GM18867 (cell line): ENCODE measurements at regions not wholly inside any gene's neighbourhood (a gene's known extent, or its start where the extent isn't known, plus 50 kb on each side); places are given as distances from the start of the nearest gene placed in this dataset.
"Not testable (repeated sequence)": the region's sequence is repeated elsewhere in the genome, so short reads cannot be mapped to it uniquely, and the experiment has no call there.

Experiments
- ATAC-seq: cut with Tn5 transposase; IDR thresholded peaks from one replicate; pipeline ENCODE4 v1.9.1; 2021; ENCODE audit warnings: mild to moderate bottlenecking, moderate library complexity; ENCODE audit not compliant: unreplicated experiment

DNA sequence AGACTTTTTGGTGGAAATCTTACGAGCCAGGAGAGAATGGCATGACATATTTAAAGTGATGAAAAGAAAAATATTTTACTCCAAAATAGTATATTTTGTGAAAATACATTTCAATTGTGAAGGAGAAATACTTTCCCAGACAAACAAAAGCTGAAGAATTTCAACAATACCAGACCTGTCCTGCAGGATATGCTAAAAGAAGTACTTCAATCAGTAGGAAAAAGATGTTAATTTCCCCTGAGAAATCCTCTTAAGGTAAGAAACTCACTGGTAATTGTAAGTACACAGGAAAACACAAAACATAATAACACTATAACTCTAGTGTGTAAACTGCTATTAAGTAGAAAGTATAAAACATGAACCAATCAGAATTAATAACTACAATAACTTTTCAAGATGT, 341.8 kb upstream of the GJE1 start:
- no peak for ATAC-seq

DNA sequence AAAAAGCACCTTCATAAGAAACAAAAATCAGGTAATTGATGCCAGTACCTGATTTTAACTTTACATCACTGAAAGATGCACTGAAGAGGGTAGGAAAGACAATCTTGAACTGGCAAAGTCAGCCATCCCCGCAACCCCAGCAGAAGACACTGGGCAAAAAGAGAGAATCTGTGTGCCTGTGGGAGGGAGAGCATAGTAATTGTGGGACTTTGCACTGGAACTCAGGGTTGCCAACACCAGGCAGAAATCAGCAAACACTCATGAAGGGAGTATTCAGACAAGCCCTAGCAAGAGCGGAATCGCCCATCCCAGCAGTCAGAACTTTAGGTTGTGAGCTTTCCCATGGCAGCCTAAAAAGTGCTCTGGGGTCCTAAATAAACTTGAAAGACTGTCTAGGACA, 344.6 kb upstream of the GJE1 start:
- no peak for ATAC-seq

DNA sequence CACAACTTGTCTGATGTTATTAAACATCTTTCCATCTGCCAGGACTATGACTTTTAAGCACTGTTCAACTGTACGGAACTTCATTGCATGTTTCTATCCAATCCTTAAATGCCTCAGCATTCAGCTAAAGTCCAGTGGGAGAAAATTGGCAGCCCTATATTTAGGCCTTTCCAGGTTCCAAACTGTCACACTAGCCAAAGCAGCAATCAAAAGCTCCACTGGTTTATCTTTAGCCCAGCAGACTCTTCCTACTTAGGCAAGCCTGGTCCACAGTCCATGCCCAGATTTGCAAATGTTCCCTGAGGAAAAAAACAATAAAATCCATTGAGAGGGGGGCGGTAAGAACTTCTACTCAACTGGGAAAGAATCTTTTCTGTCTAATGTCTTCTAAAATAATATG, 349.1 kb upstream of the GJE1 start:
- ATAC-seq: no peak

GRCh38 chr6:141780296-141780695, 352.4 kb upstream of the GJE1 start:
- ATAC-seq: no peak

GRCh38 chr6:141764388-141764787, 368.3 kb upstream of the GJE1 start:
- ATAC-seq: no peak

DNA sequence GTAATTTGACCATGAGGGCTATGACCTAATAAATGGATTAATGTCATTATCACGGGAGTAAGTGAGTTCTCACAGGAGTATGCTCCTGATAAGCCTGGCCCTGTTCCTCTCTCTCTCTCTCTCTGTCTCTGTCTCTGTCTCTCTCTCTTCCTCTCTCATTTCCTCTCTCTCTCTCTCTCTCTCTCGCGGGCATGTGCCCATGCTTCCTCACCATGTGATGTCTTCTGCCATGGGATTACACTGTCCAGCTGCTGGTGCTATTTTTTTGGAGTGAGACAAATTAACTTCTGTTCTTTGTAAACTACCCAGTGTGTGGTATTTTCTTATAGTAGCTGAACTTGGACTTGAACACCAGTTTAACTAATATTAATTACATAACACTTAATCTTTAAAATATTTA, 374.3 kb upstream of the GJE1 start:
- no peak for ATAC-seq

GRCh38 chr6:141753180-141753579, 379.5 kb upstream of the GJE1 start:
- no peak for ATAC-seq

- no peak for ATAC-seq
Observed at GRCh38 chr6:141752677-141753076, 380.0 kb upstream of the GJE1 start.

DNA sequence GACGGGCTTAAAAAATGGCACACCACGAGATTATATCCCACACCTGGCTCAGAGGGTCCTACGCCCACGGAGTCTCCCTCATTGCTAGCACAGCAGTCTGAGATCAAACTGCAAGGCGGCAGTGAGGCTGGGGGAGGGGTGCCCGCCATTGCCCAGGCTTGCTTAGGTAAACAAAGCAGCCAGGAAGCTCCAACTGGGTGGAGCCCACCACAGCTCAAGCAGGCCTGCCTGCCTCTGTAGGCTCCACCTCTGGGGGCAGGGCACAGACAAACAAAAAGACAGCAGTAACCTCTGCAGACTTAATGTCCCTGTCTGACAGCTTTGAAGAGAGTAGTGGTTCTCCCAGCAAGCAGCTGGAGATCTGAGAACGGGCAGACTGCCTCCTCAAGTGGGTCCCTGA, 386.4 kb upstream of the GJE1 start:
- not testable (repeated sequence) for ATAC-seq

- ATAC-seq: no peak
Observed at GRCh38 chr6:141744971-141745370, 387.8 kb upstream of the GJE1 start.

GRCh38 chr6:141744194-141744925, 388.4 kb upstream of the GJE1 start:
- no peak for ATAC-seq

- ATAC-seq: no peak
Observed at GRCh38 chr6:141736104-141736503, 396.6 kb upstream of the GJE1 start.

- ATAC-seq: no peak
Observed at GRCh38 chr6:141735126-141735525, 397.6 kb upstream of the GJE1 start.

DNA sequence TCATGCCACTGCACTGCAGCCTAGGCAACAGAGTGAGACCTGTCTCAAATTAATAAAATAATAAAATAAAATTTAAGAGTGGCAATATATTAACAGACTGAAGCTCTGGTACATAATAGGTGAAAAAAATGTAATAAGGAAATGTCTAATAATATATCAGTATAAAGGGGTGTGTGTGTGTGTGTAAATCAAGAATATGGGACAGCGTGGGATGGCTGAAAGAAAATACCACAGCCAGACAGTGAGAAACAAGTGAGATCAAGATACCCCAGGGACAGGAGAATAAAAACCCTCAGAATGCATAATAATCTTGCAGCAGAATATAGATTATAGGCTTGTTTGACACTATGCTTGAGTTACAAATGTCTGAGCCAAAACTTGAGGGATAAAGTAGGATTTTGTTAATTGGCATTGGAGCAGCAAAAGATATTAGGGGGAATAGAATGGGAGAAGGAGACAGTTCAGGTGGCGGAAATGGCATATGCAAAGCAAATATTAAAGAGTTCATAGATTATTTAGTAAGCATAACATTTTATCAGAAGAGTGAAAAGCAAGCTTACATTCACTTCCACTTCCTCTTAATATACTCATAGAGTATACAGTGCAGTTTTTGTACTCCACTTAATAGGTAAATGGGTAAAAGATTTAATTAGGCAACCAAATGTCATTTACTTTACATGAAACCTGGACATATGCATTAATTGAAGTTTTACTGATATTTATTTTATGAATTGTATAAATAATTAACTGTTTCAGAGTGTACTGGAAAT, 398.5 kb upstream of the GJE1 start:
- no peak for ATAC-seq

GRCh38 chr6:141729146-141729545, 403.6 kb upstream of the GJE1 start:
- no peak for ATAC-seq

DNA sequence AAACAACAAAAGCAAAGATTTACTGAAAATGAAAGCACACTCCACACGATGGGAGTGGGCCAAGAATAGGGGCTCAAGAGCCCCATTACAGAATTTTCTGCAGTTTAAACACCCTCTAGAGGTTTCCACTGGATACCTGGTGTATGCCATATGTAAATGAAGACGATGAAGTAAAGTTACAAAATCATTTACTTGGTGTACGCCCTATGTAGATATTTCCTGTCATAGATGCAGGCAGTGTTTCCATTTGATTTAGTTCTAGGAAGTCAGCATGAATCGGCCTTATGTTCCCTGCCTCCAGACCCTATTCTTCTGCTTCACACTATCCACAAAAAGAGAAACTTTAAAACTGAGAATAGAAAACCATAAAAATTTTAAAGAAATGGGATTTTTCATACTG, 404.4 kb upstream of the GJE1 start:
- ATAC-seq: no peak

DNA sequence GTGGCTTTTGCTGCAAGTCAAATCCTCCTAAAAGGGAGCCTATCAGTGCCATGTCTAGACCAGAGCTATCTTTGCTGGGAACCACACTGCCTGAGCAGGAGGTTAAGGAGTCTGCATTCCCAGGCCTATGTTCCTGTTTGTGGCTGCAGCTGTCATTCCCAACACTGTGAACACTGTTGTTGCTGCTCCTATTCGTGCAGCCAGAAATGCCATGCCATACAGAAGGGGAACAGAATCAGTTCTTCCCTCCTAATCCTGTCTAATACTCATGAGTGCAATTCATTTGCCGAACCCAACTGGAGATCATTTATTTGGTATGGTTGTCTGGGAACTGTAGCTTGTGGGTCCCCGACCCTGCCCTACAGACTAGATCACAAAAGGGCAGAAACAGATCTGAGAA, 406.5 kb upstream of the GJE1 start:
- ATAC-seq: no peak

DNA sequence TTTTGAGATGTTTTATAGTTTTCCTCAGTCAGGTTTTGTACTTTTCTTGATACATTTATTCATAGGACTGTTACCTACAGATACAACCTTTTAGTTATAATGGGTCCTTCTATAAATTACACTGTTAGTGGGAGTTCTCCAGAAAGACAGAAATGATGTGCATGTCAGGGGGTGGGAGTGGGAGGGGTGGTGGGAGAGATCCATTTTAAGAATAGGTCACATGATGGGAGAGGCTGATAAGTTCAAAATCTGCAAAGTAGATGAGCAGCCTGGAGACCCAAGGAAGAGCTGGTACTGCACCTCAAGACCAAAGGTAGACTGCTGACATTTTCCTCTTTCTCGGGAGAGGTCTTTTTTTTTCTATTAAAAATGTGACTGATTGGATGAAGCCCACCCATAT, 408.0 kb upstream of the GJE1 start:
- ATAC-seq: no peak

DNA sequence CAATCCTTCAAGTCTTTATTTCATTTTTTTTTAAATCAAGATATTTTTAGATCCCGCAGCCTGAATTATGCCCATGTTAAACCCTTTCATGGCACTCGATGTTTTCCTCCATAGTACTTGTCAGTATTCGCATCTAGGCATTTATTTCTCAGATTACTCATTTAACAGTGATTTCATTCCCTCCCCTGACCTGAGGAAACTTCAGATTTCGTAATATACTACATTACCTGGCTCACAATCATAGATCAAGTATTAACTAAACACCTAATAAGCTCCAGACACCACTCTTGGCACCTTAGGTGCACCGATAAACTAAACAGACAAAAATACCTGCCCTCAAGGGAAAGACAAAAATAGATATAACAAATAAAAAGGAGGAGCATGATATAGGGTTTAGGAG, 413.2 kb upstream of the GJE1 start:
- ATAC-seq: no peak

DNA sequence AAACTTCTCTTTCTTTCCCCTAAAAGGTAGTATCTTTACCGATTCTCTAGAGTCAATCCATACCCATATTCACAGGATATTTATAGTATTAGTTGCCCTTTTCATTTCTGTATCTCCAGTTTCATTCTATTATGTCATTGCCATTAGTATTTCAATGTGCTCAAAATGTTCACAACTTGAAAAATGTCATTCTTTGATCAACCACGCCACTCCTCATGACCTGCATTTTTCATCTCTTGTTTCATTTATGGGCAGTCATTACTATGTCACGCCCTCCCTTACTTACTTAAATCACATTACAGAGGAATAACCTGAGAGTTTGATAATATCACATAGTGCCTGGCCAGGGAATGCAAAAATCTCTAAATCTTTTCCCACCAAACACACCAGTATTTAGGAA, 427.3 kb upstream of the GJE1 start:
- ATAC-seq: no peak

DNA sequence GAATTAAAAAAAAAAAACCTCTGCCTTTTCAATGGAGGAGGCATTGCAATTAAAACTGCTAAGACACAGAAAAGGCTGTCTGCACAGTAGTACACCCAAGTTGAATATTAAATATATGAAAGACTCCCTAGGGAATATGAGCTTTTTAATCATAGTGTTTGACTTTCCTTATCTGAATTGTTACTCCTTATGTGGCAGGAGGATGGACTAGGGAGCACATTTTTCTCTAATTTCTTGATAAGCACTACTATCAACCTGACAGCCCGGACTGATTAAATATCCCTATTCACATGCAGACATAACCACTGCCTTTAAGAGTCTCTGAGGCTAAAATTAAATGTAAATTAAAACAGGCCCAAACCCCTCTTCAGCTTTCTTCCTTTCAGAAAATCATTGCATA, 428.6 kb upstream of the GJE1 start:
- no peak for ATAC-seq

DNA sequence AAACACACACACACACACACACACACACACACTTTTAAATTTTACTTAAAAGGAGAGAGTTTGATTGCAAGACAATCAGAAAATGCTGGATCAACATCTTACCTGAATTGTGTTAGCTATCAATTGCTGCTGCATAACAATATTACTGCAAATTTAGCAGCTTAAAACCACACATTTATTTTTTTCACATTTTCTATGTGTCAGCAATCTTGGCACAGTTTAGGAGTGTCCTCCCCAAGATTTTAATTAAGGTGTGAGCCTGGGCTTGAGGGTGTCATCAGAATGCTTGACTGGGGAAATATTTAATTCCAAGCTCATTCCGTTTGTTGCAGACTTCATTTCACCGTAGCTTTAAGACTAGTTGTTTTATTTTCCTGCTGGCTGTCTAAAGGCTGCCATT, 431.0 kb upstream of the GJE1 start:
- ATAC-seq: no peak

- no peak for ATAC-seq
Observed at GRCh38 chr6:141700819-141701218, 431.9 kb upstream of the GJE1 start.
